ENCODE measurements at regions not wholly inside any gene's neighbourhood (a gene's known extent, or its start where the extent isn't known, plus 50 kb on each side); places are given as distances from the start of the nearest gene placed in this dataset.

DNA sequence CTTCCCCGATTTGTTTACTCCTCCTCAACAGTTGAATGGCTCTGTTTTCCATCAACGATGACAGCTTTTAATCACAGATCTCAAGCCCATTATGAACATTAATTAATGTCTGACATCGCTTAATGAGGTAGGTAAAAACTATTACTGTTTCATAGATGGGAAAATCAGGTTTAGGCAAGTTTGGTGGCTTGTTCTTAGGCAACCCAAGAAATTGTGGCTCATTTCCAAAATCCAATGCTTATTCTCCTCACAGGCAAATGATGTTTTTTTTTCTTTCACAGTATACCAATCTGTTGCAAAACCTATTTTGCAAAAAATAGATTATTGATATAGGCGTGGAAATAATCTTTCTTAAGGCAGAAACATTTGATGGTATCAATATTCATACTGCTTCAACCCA, 70.8 kb upstream of the CHD1 start:
- TF ChIP-seq ZFX (IDR thresholded peaks at IDR 0.05): no peak
- TF ChIP-seq, protein P1, sequence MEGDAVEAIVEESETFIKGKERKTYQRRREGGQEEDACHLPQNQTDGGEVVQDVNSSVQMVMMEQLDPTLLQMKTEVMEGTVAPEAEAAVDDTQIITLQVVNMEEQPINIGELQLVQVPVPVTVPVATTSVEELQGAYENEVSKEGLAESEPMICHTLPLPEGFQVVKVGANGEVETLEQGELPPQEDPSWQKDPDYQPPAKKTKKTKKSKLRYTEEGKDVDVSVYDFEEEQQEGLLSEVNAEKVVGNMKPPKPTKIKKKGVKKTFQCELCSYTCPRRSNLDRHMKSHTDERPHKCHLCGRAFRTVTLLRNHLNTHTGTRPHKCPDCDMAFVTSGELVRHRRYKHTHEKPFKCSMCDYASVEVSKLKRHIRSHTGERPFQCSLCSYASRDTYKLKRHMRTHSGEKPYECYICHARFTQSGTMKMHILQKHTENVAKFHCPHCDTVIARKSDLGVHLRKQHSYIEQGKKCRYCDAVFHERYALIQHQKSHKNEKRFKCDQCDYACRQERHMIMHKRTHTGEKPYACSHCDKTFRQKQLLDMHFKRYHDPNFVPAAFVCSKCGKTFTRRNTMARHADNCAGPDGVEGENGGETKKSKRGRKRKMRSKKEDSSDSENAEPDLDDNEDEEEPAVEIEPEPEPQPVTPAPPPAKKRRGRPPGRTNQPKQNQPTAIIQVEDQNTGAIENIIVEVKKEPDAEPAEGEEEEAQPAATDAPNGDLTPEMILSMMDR (conservative IDR thresholded peaks at IDR 0.05): no peak
- H3K27ac ChIP-seq: no peak overlapping the region

DNA sequence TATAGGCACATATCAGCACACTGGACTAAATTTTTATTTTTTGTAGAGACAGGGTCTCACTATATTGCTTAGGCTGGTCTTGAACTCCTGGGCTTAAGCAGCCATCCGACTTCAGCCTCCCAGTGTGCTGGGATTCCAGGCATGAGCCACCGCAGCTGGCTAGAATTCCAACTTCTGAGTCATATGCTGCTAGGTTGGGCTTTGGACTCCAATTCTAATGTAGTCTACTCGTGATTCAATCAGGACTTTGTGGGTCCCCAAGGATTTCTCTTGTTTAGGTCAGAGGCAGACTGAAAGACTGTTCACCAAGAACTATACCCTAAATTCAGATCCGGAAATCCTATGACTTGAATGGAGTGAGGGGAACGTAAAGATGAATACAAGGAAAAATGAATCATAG, 68.2 kb upstream of the CHD1 start:
- TF ChIP-seq, protein P1 (conservative IDR thresholded peaks at IDR 0.05): no peak
- no peak for TF ChIP-seq ZFX (IDR thresholded peaks at IDR 0.05)
- no peak overlapping the region for H3K27ac ChIP-seq

DNA sequence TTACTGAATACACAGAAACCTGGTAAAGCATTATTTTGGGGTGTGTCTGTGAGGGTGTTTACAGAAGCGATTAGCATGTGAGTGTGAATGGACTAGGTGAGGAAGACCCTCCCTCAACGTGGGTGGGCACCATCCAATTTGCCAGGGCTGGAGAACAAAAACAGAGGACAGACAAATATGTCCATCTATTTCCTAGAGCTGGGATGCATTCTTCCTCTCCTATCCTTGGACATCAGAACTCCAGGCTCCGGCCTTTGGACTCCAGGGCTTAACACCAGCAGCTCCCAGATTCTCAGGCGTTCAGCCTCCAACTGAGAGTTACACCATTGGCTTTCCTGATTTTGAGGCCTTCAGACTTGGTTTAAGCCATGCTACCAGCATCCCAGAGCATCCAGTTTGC, 65.8 kb upstream of the CHD1 start:
- no peak overlapping the region for H3K27ac ChIP-seq
- TF ChIP-seq, protein P1 (conservative IDR thresholded peaks at IDR 0.05): no peak
- no peak for TF ChIP-seq ZFX (IDR thresholded peaks at IDR 0.05)

DNA sequence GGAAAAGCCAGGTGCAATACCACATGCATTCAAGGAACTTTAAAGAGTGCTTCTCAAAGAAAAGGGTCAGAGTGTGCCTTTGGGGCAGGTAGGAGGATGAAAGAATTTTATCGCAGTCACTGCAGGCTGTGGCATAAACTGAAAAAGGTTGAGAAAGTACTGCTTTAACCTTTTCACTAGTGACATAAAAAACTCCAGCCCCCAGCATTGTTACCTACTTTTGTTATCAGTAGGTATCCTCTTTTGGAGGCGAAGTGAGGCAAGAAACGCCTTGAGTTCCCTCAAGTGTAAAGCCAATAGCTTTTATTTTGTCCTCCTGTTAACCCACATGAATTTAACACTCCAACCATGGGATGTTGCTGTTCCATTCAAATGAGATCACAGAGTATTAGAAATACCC, 64.7 kb upstream of the CHD1 start:
- H3K27ac ChIP-seq: no peak overlapping the region
- TF ChIP-seq, protein P1 (conservative IDR thresholded peaks at IDR 0.05): no peak
- no peak for TF ChIP-seq ZFX (IDR thresholded peaks at IDR 0.05)

DNA sequence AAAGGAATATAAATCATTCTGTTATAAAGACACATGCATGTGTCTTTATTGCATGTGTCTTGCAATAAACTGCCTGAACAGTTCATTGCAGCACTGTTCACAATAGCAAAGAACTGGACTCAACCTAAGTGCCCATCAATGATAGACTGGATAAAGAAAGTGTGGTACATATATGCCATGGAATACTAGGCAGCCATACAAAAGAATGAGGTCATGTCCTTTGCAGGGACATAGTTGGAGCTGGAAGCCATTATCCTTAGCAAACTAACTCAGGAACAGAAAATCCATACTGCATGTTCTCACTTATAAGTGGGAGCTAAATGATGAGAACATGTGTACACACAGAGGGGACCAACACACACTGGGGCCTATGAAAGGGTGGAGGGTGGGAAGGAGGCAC, 63.7 kb upstream of the CHD1 start:
- no peak overlapping the region for H3K27ac ChIP-seq
- TF ChIP-seq ZFX (IDR thresholded peaks at IDR 0.05): no peak
- TF ChIP-seq, protein P1 (conservative IDR thresholded peaks at IDR 0.05): no peak

DNA sequence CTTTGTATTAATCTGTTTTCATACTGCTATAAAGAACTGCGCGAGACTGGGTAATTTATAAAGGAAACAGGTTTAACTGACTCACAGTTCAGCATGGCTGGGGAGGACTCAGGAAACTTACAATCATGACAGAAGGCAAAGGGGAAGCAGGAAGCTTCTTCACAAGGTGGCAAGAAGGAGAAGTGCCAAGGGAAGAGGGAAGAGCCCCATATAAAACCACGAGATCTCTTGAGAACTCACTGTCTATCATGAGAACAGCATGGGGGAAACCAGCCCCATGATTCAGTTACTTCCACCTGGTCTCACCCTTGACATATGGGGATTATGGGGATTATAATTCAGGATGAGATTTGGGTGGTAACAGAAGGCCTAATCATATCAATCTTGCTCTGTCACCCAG, 60.9 kb upstream of the CHD1 start:
- TF ChIP-seq ZFX (IDR thresholded peaks at IDR 0.05): no peak
- TF ChIP-seq, protein P1 (conservative IDR thresholded peaks at IDR 0.05): no peak
- H3K27ac ChIP-seq: no peak overlapping the region

DNA sequence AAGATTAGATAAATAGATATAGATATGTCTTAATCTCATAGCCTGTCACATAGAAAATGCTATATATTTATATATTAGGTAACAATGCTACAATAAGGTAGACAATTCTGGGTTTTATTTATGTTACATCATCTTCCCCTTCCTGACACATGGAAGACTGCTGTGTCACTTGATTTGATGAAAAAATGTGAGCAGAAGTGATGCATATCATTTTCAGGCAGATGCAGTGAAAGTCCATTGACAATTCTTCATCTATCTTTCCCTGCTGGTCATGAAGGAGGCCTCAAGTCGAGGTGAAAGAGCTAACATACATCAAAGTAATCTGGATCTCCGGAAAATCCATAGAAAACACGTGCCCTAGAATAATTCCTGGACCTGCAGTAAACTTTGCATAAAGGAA, 57.8 kb upstream of the CHD1 start:
- no peak for TF ChIP-seq ZFX (IDR thresholded peaks at IDR 0.05)
- TF ChIP-seq, protein P1 (conservative IDR thresholded peaks at IDR 0.05): no peak
- no peak overlapping the region for H3K27ac ChIP-seq

All from C4-2B (cell line).